RKO (cell line): ENCODE measurements at regions not wholly inside any gene's neighbourhood (a gene's known extent, or its start where the extent isn't known, plus 50 kb on each side); places are given as distances from the start of the nearest gene placed in this dataset.
A peak's percentile ranks its signal among the peaks of the same experiment; 100 is the strongest.
"Not testable (repeated sequence)": the region's sequence is repeated elsewhere in the genome, so short reads cannot be mapped to it uniquely, and the experiment has no call there.

Experiments used
- DNase-seq: peaks from one replicate; pipeline ENCODE4 v3.0.0-alpha.2; 2016; ENCODE audit warnings: low spot score

GRCh38 chr1:146411923-146412322, 183.1 kb upstream of the NOTCH2NLA start:
- DNase-seq, result not testable (repeated sequence)

- not testable (repeated sequence) for DNase-seq
Observed at GRCh38 chr1:146409817-146410441, 181.1 kb upstream of the NOTCH2NLA start.

- DNase-seq, result not testable (repeated sequence)
Observed at GRCh38 chr1:146409116-146409801, 180.4 kb upstream of the NOTCH2NLA start.

- DNase-seq, result peak; percentile 34
Observed at GRCh38 chr1:146401281-146401825, 172.5 kb upstream of the NOTCH2NLA start.

GRCh38 chr1:146400173-146401121, 171.6 kb upstream of the NOTCH2NLA start:
- DNase-seq, result not testable (repeated sequence)

- not testable (repeated sequence) for DNase-seq
Observed at GRCh38 chr1:146399225-146399624, 170.4 kb upstream of the NOTCH2NLA start.

GRCh38 chr1:146396801-146397200, 168.0 kb upstream of the NOTCH2NLA start:
- not testable (repeated sequence) for DNase-seq

GRCh38 chr1:146396242-146396641, 167.4 kb upstream of the NOTCH2NLA start:
- not testable (repeated sequence) for DNase-seq

GRCh38 chr1:146393796-146394195, 165.0 kb upstream of the NOTCH2NLA start:
- DNase-seq, result not testable (repeated sequence)

GRCh38 chr1:146393154-146393553, 164.3 kb upstream of the NOTCH2NLA start:
- not testable (repeated sequence) for DNase-seq

GRCh38 chr1:146389178-146389577, 160.4 kb upstream of the NOTCH2NLA start:
- DNase-seq, result not testable (repeated sequence)

GRCh38 chr1:146387750-146388469, 159.1 kb upstream of the NOTCH2NLA start:
- not testable (repeated sequence) for DNase-seq

- DNase-seq, result peak; percentile 98
Observed at GRCh38 chr1:146386851-146387749, 158.3 kb upstream of the NOTCH2NLA start.

- not testable (repeated sequence) for DNase-seq
Observed at GRCh38 chr1:146381196-146381595, 152.4 kb upstream of the NOTCH2NLA start.

GRCh38 chr1:146376708-146377496, 148.1 kb upstream of the NOTCH2NLA start:
- peak; percentile 99 for DNase-seq

GRCh38 chr1:146376309-146376707, 147.5 kb upstream of the NOTCH2NLA start:
- peak; percentile 73 for DNase-seq

- DNase-seq, result not testable (repeated sequence)
Observed at GRCh38 chr1:146375108-146375507, 146.3 kb upstream of the NOTCH2NLA start.

GRCh38 chr1:146369940-146370339, 141.1 kb upstream of the NOTCH2NLA start:
- peak; percentile 0 for DNase-seq

- not testable (repeated sequence) for DNase-seq
Observed at GRCh38 chr1:146355373-146355772, 126.6 kb upstream of the NOTCH2NLA start.
